PC-9 (cell line): ENCODE measurements at regions not wholly inside any gene's neighbourhood (a gene's known extent, or its start where the extent isn't known, plus 50 kb on each side); places are given as distances from the start of the nearest gene placed in this dataset.

Source experiments
- BruUV-seq: library from RNA; stranded (reverse); fragments of 400-500 nt; replicated peaks from 2 replicates; lab custom pipeline; 2021; lab: Mats Ljungman, UMichigan
- CTCF ChIA-PET: fragments of 300-600 bp; sonication (Branson Sonifier 250); formaldehyde crosslinking; loops from one replicate; lab custom pipeline; 2022; ENCODE audit warnings: antibody characterized with exemption; lab: Charles Lee
- POLR2A ChIA-PET: fragments of 300-600 bp; sonication (Branson Sonifier 250); formaldehyde crosslinking; loops from one replicate; lab custom pipeline; 2022; ENCODE audit warnings: antibody characterized with exemption; ENCODE audit not compliant: unreplicated experiment; lab: Charles Lee
- DNase-seq, 2 experiments: peaks; one replicate each; pipeline versions ENCODE4 v3.0.0 to v3.0.0-alpha.2; 2015 to 2022; ENCODE audit warnings: mixed read lengths in 1 of 2
- H2AFZ ChIP-seq: fragments of 200-600 bp; sonication (generic); 2 replicates; pipeline ENCODE4 v1.8.1; 2017; ENCODE audit warnings: antibody characterized with exemption
- H3F3A ChIP-seq: fragments of 200-600 bp; sonication (generic); 2 replicates; pipeline ENCODE4 v1.8.1; 2017; ENCODE audit warnings: antibody characterized with exemption, mild to moderate bottlenecking, low read depth; ENCODE audit not compliant: insufficient read depth
- H3K27ac ChIP-seq: fragments of 200-600 bp; sonication (generic); 2 replicates; pipeline ENCODE4 v1.6.1; 2016; ENCODE audit warnings: mixed run types
- H3K27me3 ChIP-seq: fragments of 200-600 bp; sonication (generic); 2 replicates; pipeline ENCODE4 v1.6.1; 2016; ENCODE audit warnings: low read depth, mixed run types; ENCODE audit not compliant: insufficient read depth
- H3K36me3 ChIP-seq: fragments of 200-600 bp; sonication (generic); 2 replicates; pipeline ENCODE4 v1.6.1; 2016; ENCODE audit warnings: low read depth, mixed run types
- H3K4me1 ChIP-seq: fragments of 200-600 bp; sonication (generic); replicated peaks from 2 replicates; pipeline ENCODE4 v1.6.1; 2016; ENCODE audit warnings: mixed run types; ENCODE audit not compliant: insufficient read depth
- H3K4me2 ChIP-seq: fragments of 200-600 bp; sonication (generic); 2 replicates; pipeline ENCODE4 v1.6.1; 2017; ENCODE audit warnings: mixed run types
- H3K4me3 ChIP-seq: fragments of 200-600 bp; sonication (generic); 2 replicates; pipeline ENCODE4 v1.6.1; 2016; ENCODE audit warnings: mixed run types
- H3K79me2 ChIP-seq: fragments of 200-600 bp; sonication (generic); 2 replicates; pipeline ENCODE4 v1.6.1; 2017; ENCODE audit warnings: low read depth, mixed run types
- H3K9me2 ChIP-seq: fragments of 200-600 bp; sonication (generic); 2 replicates; pipeline ENCODE4 v1.8.1; 2017; ENCODE audit warnings: mild to moderate bottlenecking; ENCODE audit not compliant: insufficient read depth
- H3K9me3 ChIP-seq: fragments of 200-600 bp; sonication (generic); 2 replicates; pipeline ENCODE4 v1.8.1; 2016; ENCODE audit warnings: low read depth; ENCODE audit not compliant: insufficient read depth
- H4K20me1 ChIP-seq: fragments of 200-600 bp; sonication (generic); 2 replicates; pipeline ENCODE4 v1.8.1; 2017; ENCODE audit not compliant: insufficient read depth
- EZH2 ChIP-seq: fragments of 200-600 bp; sonication (generic); IDR thresholded peaks from 2 replicates; pipeline ENCODE4 v1.8.0; 2017; ENCODE audit warnings: antibody characterized with exemption, low read depth
- intact Hi-C: fragments of 100-400 bp; cut with micrococcal nuclease; formaldehyde crosslinking; loops from one replicate; pipeline ENCODE4 v1.10.0; 2022; ENCODE audit not compliant: unreplicated experiment
- TF ChIP-seq, protein P1 (sequence below): fragments of 200-600 bp; sonication (generic); conservative IDR thresholded peaks from 2 replicates; pipeline ENCODE4 v1.6.1; 2017; ENCODE audit warnings: mixed run types, antibody characterized with exemption, mild to moderate bottlenecking, moderate library complexity

DNA sequence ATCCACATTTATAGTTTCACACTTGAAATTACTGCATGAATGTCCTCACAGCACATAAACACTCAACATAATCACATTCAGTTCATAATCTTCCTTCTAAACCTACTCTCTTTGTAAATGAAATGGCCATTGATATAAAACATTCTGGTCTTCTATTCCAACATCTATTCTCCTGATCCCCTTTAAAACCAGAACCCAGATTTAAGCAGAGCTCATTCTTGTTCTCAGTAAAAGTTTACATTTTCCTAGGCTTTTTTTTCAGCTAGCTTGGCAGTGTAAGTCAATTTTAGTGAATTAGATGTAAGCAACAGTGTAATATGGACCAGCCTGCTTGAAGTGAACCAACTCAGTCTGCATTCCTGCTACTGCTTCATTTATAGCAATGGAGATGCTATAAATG is 460.7 kb upstream of the RGS18 start:
- POLR2A ChIA-PET: no interaction called here
- intact Hi-C loops: no loop called here

DNA sequence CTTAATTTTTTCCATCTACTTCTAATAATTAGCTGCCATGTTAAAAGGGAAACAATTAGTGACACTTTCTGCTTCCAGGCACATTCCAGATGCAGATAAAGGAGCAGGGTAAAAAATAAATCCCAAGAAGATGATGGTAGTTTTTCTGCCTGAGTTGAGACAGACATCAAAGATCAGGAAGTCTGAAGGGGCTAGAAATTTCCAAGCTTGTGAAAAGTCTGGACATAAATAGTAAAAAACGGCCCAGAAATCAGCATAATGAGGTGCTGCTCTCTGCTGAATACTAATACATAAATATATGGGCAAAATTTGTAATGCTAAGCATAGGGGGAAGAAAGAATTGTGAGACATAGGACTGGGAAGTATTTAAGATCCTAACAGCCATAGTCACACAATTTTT is 460.0 kb upstream of the RGS18 start:
- H3K9me3 ChIP-seq: no peaks in the 10 kb centered on the region; the same call in 1 of the 2 replicates
- H3K9me2 ChIP-seq: no peaks in the 10 kb centered on the region; the same call in 1 of the 2 replicates
- H3K27me3 ChIP-seq: no peaks in the 10 kb centered on the region
- intact Hi-C loops: no loop called here
- no peak overlapping the region for H3K27ac ChIP-seq
- H3K4me2 ChIP-seq: no peak overlapping the region
- no peaks in the 10 kb centered on the region for H3K36me3 ChIP-seq
- no peaks in the 10 kb centered on the region for H3F3A ChIP-seq
- ChIA-PET POLR2A (no interaction called here), CTCF (no interaction called here)
- BruUV-seq: no TSS peak
- DNase-seq: no peak
- H3K4me3 ChIP-seq: no peak overlapping the region
- TF ChIP-seq EZH2: no peak
- TF ChIP-seq, protein P1, sequence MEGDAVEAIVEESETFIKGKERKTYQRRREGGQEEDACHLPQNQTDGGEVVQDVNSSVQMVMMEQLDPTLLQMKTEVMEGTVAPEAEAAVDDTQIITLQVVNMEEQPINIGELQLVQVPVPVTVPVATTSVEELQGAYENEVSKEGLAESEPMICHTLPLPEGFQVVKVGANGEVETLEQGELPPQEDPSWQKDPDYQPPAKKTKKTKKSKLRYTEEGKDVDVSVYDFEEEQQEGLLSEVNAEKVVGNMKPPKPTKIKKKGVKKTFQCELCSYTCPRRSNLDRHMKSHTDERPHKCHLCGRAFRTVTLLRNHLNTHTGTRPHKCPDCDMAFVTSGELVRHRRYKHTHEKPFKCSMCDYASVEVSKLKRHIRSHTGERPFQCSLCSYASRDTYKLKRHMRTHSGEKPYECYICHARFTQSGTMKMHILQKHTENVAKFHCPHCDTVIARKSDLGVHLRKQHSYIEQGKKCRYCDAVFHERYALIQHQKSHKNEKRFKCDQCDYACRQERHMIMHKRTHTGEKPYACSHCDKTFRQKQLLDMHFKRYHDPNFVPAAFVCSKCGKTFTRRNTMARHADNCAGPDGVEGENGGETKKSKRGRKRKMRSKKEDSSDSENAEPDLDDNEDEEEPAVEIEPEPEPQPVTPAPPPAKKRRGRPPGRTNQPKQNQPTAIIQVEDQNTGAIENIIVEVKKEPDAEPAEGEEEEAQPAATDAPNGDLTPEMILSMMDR: no peak
- peaks cover 6% of the 10 kb centered on the region; the same call in 1 of the 2 replicates for H3K4me1 ChIP-seq
- no peaks in the 10 kb centered on the region for H4K20me1 ChIP-seq
- no peak overlapping the region for H2AFZ ChIP-seq
- H3K79me2 ChIP-seq: no peaks in the 10 kb centered on the region

More for the DNA sequence above, 460.7 kb upstream of the RGS18 start:
- H3K9me3 ChIP-seq: peaks cover 5% of the 10 kb centered on the region; the same call in 1 of the 2 replicates
- no peak for TF ChIP-seq EZH2
- TF ChIP-seq, protein P1: no peak
- H3K27me3 ChIP-seq: no peaks in the 10 kb centered on the region
- H3F3A ChIP-seq: no peaks in the 10 kb centered on the region
- no peak overlapping the region for H3K27ac ChIP-seq
- no peak overlapping the region for H3K4me3 ChIP-seq
- no TSS peak for BruUV-seq
- H2AFZ ChIP-seq: no peak overlapping the region
- H3K4me1 ChIP-seq: peaks cover 6% of the 10 kb centered on the region; the same call in 1 of the 2 replicates
- H3K9me2 ChIP-seq: no peaks in the 10 kb centered on the region; the same call in 1 of the 2 replicates
- H3K36me3 ChIP-seq: no peaks in the 10 kb centered on the region
- no peaks in the 10 kb centered on the region for H3K79me2 ChIP-seq
- CTCF ChIA-PET: no interaction called here
- no peaks in the 10 kb centered on the region for H4K20me1 ChIP-seq
- H3K4me2 ChIP-seq: no peak overlapping the region
- DNase-seq: no peak

DNA sequence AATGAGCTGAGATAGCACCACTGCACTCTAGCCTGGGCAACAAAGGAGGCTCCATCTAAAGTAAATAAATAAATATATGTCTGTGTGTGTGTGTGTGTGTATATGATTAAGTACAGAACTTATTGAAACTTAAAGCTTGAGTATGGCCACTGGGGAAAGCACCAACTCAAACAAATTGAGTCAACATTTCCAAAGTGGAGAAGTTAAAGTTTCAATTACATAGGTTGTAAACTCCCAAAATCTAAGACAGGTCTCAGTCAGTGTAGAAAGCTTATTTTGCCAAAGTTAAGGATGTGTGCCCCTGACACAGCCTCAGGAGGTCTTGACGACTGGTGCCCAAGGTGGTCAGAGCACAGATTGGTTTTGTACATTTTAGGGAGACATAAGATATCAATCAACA is 458.9 kb upstream of the RGS18 start:
- no peak for DNase-seq
- ChIA-PET CTCF (no interaction called here), POLR2A (no interaction called here)
- peaks cover 6% of the 10 kb centered on the region; the same call in 1 of the 2 replicates for H3K4me1 ChIP-seq
- H2AFZ ChIP-seq: no peak overlapping the region
- BruUV-seq: no TSS peak
- no peaks in the 10 kb centered on the region for H4K20me1 ChIP-seq
- no peak overlapping the region for H3K27ac ChIP-seq
- H3K9me2 ChIP-seq: no peaks in the 10 kb centered on the region; the same call in 1 of the 2 replicates
- H3K36me3 ChIP-seq: no peaks in the 10 kb centered on the region
- no peaks in the 10 kb centered on the region; the same call in 1 of the 2 replicates for H3K9me3 ChIP-seq
- no peaks in the 10 kb centered on the region for H3F3A ChIP-seq
- no peak overlapping the region for H3K4me3 ChIP-seq
- H3K4me2 ChIP-seq: no peak overlapping the region
- H3K79me2 ChIP-seq: no peaks in the 10 kb centered on the region
- TF ChIP-seq, protein P1: no peak
- TF ChIP-seq EZH2: no peak
- intact Hi-C loops: no loop called here
- no peaks in the 10 kb centered on the region for H3K27me3 ChIP-seq
